Natural killer cell (primary cell): ENCODE measurements at regions not wholly inside any gene's neighbourhood (a gene's known extent, or its start where the extent isn't known, plus 50 kb on each side); places are given as distances from the start of the nearest gene placed in this dataset.

Experiments
- ATAC-seq, 3 donors: fragments of 150-1000 bp in 2 of 3; fragments of 200-7000 bp in 1 of 3; cut with Tn5 transposase; 1 replicate in 1 of 3; 2 replicates in 2 of 3; pipeline ENCODE4 v1.10.0; 2021; ENCODE audit warnings: mild to moderate bottlenecking in 2 of 3, moderate library complexity in 2 of 3
- DNase-seq, 2 donors: peaks; one replicate each; pipeline versions ENCODE4 v3.0.0 to v3.0.0-alpha.2; 2013 to 2021; ENCODE audit warnings: mixed read lengths in 1 of 2
- H3K27ac ChIP-seq: one replicate; pipeline ENCODE4 v1.5.1; 2013; ENCODE audit warnings: mild to moderate bottlenecking, low read length
- H3K27me3 ChIP-seq: one replicate; pipeline ENCODE4 v1.6.1; 2013; ENCODE audit warnings: low read length; ENCODE audit not compliant: control insufficient read depth, insufficient read depth
- H3K36me3 ChIP-seq: one replicate; pipeline ENCODE4 v1.6.1; 2013; ENCODE audit warnings: low read length; ENCODE audit not compliant: control insufficient read depth, insufficient read depth
- H3K4me1 ChIP-seq: one replicate; pipeline ENCODE4 v1.6.1; 2013; ENCODE audit warnings: low read length; ENCODE audit not compliant: control insufficient read depth, insufficient read depth
- H3K4me3 ChIP-seq: one replicate; pipeline ENCODE4 v1.5.1; 2013; ENCODE audit warnings: low read length
- H3K9me3 ChIP-seq: one replicate; pipeline ENCODE4 v1.6.1; 2013; ENCODE audit warnings: low read length; ENCODE audit not compliant: control insufficient read depth, insufficient read depth
- H3K27ac Mint-ChIP-seq, 2 donors: one replicate each; pipeline ENCODE4 v1.8.0; 2022; ENCODE audit warnings: mild to moderate bottlenecking in 2 of 2, mixed read lengths in 2 of 2, moderate library complexity in 1 of 2
- H3K27me3 Mint-ChIP-seq, 2 donors: one replicate each; pipeline ENCODE4 v1.8.0; 2022; ENCODE audit warnings: low read depth in 2 of 2, mixed read lengths in 2 of 2
- H3K36me3 Mint-ChIP-seq: one replicate; pipeline ENCODE4 v1.8.0; 2022; ENCODE audit warnings: mixed read lengths
- H3K4me1 Mint-ChIP-seq, 2 donors: one replicate each; pipeline ENCODE4 v1.8.0; 2022; ENCODE audit warnings: mixed read lengths in 2 of 2
- H3K4me3 Mint-ChIP-seq: one replicate; pipeline ENCODE4 v1.8.0; 2022; ENCODE audit warnings: mild to moderate bottlenecking, moderate library complexity, mixed read lengths
- H3K9me3 Mint-ChIP-seq, 2 donors: one replicate each; pipeline ENCODE4 v1.8.0; 2022; ENCODE audit warnings: mixed read lengths in 2 of 2
- whole genome bisulfite sequencing: methylation state at CpG from one replicate; pipeline ENCODE4 v1.1.7; 2013; ENCODE audit warnings: missing lambda C conversion rate; ENCODE audit not compliant: insufficient coverage; 5-methylcytosine and 5-hydroxymethylcytosine counted together
- intact Hi-C: fragments of 100-400 bp; cut with micrococcal nuclease; formaldehyde crosslinking; loops from one replicate; pipeline ENCODE4 v1.14.2; 2022
- TF ChIP-seq, protein P1 (sequence below): fragments of 200-600 bp; IDR thresholded peaks from one replicate; pipeline ENCODE4 v1.8.0; 2022; ENCODE audit warnings: antibody characterized with exemption

DNA sequence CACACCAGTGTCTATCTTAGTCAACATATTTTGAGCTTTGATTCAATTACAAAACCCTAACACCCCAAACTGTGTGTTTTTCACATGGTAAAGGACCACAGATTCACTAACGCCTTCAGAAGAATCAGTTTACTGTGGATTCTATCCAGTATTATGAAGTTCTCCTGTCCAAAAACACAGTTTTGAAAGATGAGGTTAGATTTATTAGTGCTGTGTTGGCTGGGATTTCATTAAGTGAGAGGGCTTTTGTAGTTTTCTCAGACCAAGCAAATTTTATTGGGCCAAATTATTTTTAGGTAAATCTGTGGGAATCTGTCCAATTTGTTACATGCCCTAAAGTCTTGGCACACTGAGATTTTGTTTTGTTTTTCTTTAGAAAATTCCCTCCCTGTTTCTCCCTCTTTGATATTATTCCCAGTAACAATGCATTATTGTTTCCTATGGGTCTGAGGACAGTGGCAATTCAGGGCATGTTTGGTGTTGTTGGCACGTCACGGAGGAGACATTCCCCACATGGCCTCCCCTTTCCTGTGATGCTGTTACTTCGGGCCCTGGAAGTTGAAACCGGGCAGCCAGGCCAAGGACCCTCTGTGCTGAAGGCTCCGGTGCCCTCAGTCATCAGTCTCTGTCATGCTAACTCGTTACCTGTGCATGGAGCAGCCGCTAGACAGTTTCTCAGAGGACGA, 87.5 kb upstream of the ALKAL2 start:
- WGBS: 83% methylated on average over 9 of the region's 9 CpGs
- intact Hi-C loops: no loop called here
- TF ChIP-seq, protein P1, sequence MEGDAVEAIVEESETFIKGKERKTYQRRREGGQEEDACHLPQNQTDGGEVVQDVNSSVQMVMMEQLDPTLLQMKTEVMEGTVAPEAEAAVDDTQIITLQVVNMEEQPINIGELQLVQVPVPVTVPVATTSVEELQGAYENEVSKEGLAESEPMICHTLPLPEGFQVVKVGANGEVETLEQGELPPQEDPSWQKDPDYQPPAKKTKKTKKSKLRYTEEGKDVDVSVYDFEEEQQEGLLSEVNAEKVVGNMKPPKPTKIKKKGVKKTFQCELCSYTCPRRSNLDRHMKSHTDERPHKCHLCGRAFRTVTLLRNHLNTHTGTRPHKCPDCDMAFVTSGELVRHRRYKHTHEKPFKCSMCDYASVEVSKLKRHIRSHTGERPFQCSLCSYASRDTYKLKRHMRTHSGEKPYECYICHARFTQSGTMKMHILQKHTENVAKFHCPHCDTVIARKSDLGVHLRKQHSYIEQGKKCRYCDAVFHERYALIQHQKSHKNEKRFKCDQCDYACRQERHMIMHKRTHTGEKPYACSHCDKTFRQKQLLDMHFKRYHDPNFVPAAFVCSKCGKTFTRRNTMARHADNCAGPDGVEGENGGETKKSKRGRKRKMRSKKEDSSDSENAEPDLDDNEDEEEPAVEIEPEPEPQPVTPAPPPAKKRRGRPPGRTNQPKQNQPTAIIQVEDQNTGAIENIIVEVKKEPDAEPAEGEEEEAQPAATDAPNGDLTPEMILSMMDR: no peak
- Mint-ChIP-seq H3K27ac (no peak overlapping the region), H3K4me3 (no peak overlapping the region), H3K9me3 (peaks cover 9% of the 10 kb centered on the region in 2 donors), H3K36me3 (peaks cover 15% of the 10 kb centered on the region), H3K27me3 (peaks cover 20 to 47% of the 10 kb centered on the region in 2 donors), H3K4me1 (no peaks in the 10 kb centered on the region)
- H3K27me3 ChIP-seq: peaks cover 3% of the 10 kb centered on the region
- no peaks in the 10 kb centered on the region for H3K4me1 ChIP-seq
- ATAC-seq: no peak
- H3K9me3 ChIP-seq: peaks cover 3% of the 10 kb centered on the region
- DNase-seq: no peak
- H3K4me3 ChIP-seq: no peak overlapping the region
- no peaks in the 10 kb centered on the region for H3K36me3 ChIP-seq
- H3K27ac ChIP-seq: no peak overlapping the region

DNA sequence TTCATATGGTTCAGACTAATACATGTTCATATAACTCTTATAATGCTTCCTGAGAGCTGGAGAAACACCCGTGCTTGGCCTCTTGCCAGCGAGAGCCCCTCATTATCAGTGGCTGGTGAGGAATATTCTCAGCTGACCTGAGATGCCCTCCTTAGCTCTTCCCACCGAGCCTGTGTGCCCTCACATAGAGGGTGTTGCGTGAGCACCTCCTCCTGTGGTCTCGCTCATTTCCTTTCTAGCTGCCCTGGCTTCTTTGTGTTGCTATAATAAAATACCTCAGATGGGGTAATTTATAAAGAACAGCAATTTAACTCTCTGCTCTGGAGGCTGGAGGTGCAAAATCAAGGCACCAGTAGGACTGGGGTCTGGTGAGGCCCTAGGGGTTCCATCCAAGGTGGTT, 80.5 kb upstream of the ALKAL2 start:
- peaks cover 5 to 15% of the 10 kb centered on the region in 2 donors for H3K27me3 Mint-ChIP-seq
- Histone ChIP-seq H3K9me3 (no peaks in the 10 kb centered on the region), H3K36me3 (no peaks in the 10 kb centered on the region), H3K27me3 (no peaks in the 10 kb centered on the region), H3K27ac (no peak overlapping the region), H3K4me3 (no peak overlapping the region), H3K4me1 (peaks cover 10% of the 10 kb centered on the region)
- 9% methylated on average over 5 of the region's 5 CpGs for WGBS
- peaks cover 21 to 34% of the 10 kb centered on the region in 2 donors for H3K4me1 Mint-ChIP-seq
- intact Hi-C loops: no loop called here
- ATAC-seq: peak; percentile 50 to 98 (median 83)
- H3K9me3 Mint-ChIP-seq: no peaks in the 10 kb centered on the region
- H3K27ac Mint-ChIP-seq: peak overlapping the region; percentile 46 to 64
- H3K4me3 Mint-ChIP-seq: peak overlapping the region; percentile 77
- H3K36me3 Mint-ChIP-seq: no peaks in the 10 kb centered on the region
- no peak for DNase-seq
- TF ChIP-seq, protein P1: no peak

DNA sequence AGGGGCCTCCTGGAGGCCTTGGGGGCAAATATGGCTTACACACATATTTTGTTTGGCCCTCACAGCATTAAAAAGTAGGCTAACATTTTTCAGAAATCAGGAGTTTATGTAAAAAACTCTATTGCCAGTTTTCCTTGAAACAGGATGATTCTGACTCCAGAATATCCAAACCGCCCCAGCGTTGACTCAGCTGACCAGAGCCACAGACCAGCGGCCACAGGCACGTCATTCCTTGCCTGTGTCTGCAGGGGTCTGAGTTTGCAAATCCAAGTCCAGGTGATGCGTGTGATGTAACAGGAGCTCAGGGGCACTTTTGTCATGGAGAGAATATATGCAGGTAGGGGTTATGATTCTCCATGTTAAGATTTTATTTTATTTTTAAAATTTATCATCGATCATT, 79.4 kb upstream of the ALKAL2 start:
- Mint-ChIP-seq H3K9me3 (no peaks in the 10 kb centered on the region), H3K27ac (no peak overlapping the region), H3K36me3 (no peaks in the 10 kb centered on the region), H3K4me3 (no peak overlapping the region), H3K4me1 (peaks cover 21 to 34% of the 10 kb centered on the region in 2 donors), H3K27me3 (peaks cover 5 to 9% of the 10 kb centered on the region in 2 donors)
- Histone ChIP-seq H3K27me3 (no peaks in the 10 kb centered on the region), H3K27ac (no peak overlapping the region), H3K36me3 (no peaks in the 10 kb centered on the region), H3K4me1 (peaks cover 10% of the 10 kb centered on the region), H3K4me3 (no peak overlapping the region), H3K9me3 (no peaks in the 10 kb centered on the region)
- 96% methylated on average over 6 of the region's 6 CpGs for WGBS
- DNase-seq (no peak), ATAC-seq (no peak)
- intact Hi-C loops: no loop called here
- TF ChIP-seq, protein P1: no peak

DNA sequence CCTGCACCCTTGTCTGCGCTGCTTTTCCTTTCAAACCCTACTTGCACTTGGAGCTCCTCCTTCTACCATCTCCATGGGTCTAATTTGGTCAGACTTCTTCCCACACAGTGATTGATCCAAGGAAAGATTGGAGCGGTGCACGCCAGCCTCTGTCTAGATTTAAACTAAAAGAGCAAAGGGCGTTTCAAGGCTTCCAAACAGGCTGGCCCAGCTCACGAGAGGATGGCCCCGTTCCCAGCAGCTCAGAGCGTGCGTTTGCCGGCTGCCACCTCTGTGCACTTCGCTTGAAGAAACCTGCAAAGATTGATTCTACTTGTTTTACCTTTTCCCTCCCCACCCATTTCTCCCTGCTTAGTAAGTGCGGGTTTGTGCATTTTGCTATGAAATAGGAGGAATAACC, 78.8 kb upstream of the ALKAL2 start:
- Histone ChIP-seq H3K4me1 (peaks cover 10% of the 10 kb centered on the region), H3K27me3 (no peaks in the 10 kb centered on the region), H3K9me3 (no peaks in the 10 kb centered on the region), H3K36me3 (no peaks in the 10 kb centered on the region), H3K27ac (no peak overlapping the region), H3K4me3 (no peak overlapping the region)
- Mint-ChIP-seq H3K36me3 (no peaks in the 10 kb centered on the region), H3K4me1 (peaks cover 21 to 34% of the 10 kb centered on the region in 2 donors), H3K4me3 (no peak overlapping the region), H3K27me3 (peaks cover 5 to 9% of the 10 kb centered on the region in 2 donors), H3K9me3 (no peaks in the 10 kb centered on the region), H3K27ac (no peak overlapping the region)
- TF ChIP-seq, protein P1: no peak
- ATAC-seq (no peak), DNase-seq (no peak)
- intact Hi-C loops: no loop called here
- 94% methylated on average over 11 of the region's 11 CpGs for WGBS
